ENCODE measurements at regions not wholly inside any gene's neighbourhood (a gene's known extent, or its start where the extent isn't known, plus 50 kb on each side); places are given as distances from the start of the nearest gene placed in this dataset.

- ATAC-seq (ENCODE audit: low read depth in 2 of 2), result no peak
- H3K4me3 Mint-ChIP-seq, result no peak overlapping the region
- DNase-seq, result no peak
- no peaks in the 10 kb centered on the region for H3K36me3 Mint-ChIP-seq
- peaks cover 0 to 30% (median 5%) of the 10 kb centered on the region in 3 donors for H3K27me3 Mint-ChIP-seq
- H3K4me1 Mint-ChIP-seq, result no peaks in the 10 kb centered on the region
- peaks cover 0 to 8% (median 5%) of the 10 kb centered on the region in 7 donors for H3K9me3 Mint-ChIP-seq
- no peak overlapping the region for H3K27ac Mint-ChIP-seq
Observed at GRCh38 chr9:2302606-2303005, 287.5 kb downstream of the SMARCA2 start.

- no peak for DNase-seq
- Mint-ChIP-seq H3K36me3 (no peaks in the 10 kb centered on the region), H3K27me3 (peaks cover 0 to 30% (median 5%) of the 10 kb centered on the region in 3 donors), H3K27ac (no peak overlapping the region), H3K9me3 (peaks cover 0 to 6% (median 4%) of the 10 kb centered on the region in 7 donors), H3K4me3 (no peak overlapping the region), H3K4me1 (no peaks in the 10 kb centered on the region)
- no peak for ATAC-seq (ENCODE audit: low read depth in 2 of 2)
Observed at GRCh38 chr9:2303056-2303455, 287.9 kb downstream of the SMARCA2 start.

GRCh38 chr9:2307480-2307879, 292.3 kb downstream of the SMARCA2 start:
- H3K9me3 Mint-ChIP-seq, result peaks cover 5 to 31% (median 22%) of the 10 kb centered on the region in 7 donors
- H3K27me3 Mint-ChIP-seq, result peaks cover 5 to 12% (median 11%) of the 10 kb centered on the region in 3 donors
- no peak overlapping the region for H3K4me3 Mint-ChIP-seq
- peaks cover 11 to 20% of the 10 kb centered on the region in 2 donors for H3K36me3 Mint-ChIP-seq
- ATAC-seq (ENCODE audit: low read depth in 2 of 2), result no peak
- DNase-seq, result no peak
- no peak overlapping the region for H3K27ac Mint-ChIP-seq
- H3K4me1 Mint-ChIP-seq, result no peaks in the 10 kb centered on the region

- Mint-ChIP-seq H3K27ac (no peak overlapping the region), H3K9me3 (peaks cover 18 to 65% (median 50%) of the 10 kb centered on the region in 7 donors), H3K36me3 (peaks cover 16 to 46% of the 10 kb centered on the region in 2 donors), H3K27me3 (peaks cover 0 to 12% (median 5%) of the 10 kb centered on the region in 3 donors), H3K4me1 (no peaks in the 10 kb centered on the region), H3K4me3 (no peak overlapping the region)
- DNase-seq (no peak), ATAC-seq (ENCODE audit: low read depth in 2 of 2) (no peak)
Observed at GRCh38 chr9:2311920-2312319, 296.8 kb downstream of the SMARCA2 start.

- Mint-ChIP-seq H3K4me3 (no peak overlapping the region), H3K9me3 (peaks cover 18 to 62% (median 52%) of the 10 kb centered on the region in 7 donors), H3K27ac (no peak overlapping the region), H3K27me3 (peaks cover 0 to 12% (median 5%) of the 10 kb centered on the region in 3 donors), H3K4me1 (no peaks in the 10 kb centered on the region), H3K36me3 (peaks cover 16 to 46% of the 10 kb centered on the region in 2 donors)
- no peak for DNase-seq
- ATAC-seq (ENCODE audit: low read depth in 2 of 2), result no peak
Observed at GRCh38 chr9:2313512-2313911, 298.4 kb downstream of the SMARCA2 start.

GRCh38 chr9:2317591-2317990, 302.4 kb downstream of the SMARCA2 start:
- H3K9me3 Mint-ChIP-seq, result peaks cover 14 to 44% (median 34%) of the 10 kb centered on the region in 7 donors

GRCh38 chr9:2319421-2319820, 302.2 kb upstream of the VLDLR start:
- no peak for ATAC-seq (ENCODE audit: low read depth in 2 of 2)
- Mint-ChIP-seq H3K4me3 (no peak overlapping the region), H3K27me3 (peaks cover 0 to 8% (median 5%) of the 10 kb centered on the region in 3 donors), H3K27ac (no peak overlapping the region), H3K36me3 (peaks cover 10 to 20% of the 10 kb centered on the region in 2 donors), H3K9me3 (peaks cover 9 to 28% (median 19%) of the 10 kb centered on the region in 7 donors), H3K4me1 (peaks cover 0 to 2% (median 0%) of the 10 kb centered on the region in 3 donors)
- DNase-seq, result no peak

More at GRCh38 chr9:2317591-2317990, 302.4 kb downstream of the SMARCA2 start:
- Mint-ChIP-seq H3K4me3 (no peak overlapping the region), H3K4me1 (peaks cover 0 to 2% (median 0%) of the 10 kb centered on the region in 3 donors), H3K27ac (no peak overlapping the region), H3K27me3 (peaks cover 0 to 6% (median 0%) of the 10 kb centered on the region in 3 donors), H3K36me3 (peaks cover 10 to 32% of the 10 kb centered on the region in 2 donors)
- DNase-seq, result no peak
- no peak for ATAC-seq (ENCODE audit: low read depth in 2 of 2)

- H3K4me3 Mint-ChIP-seq, result no peak overlapping the region
- ATAC-seq (ENCODE audit: low read depth in 2 of 2), result no peak
- peaks cover 5 to 21% (median 12%) of the 10 kb centered on the region in 7 donors for H3K9me3 Mint-ChIP-seq
- no peak for DNase-seq
- H3K4me1 Mint-ChIP-seq, result peaks cover 0 to 2% (median 0%) of the 10 kb centered on the region in 3 donors
- H3K27me3 Mint-ChIP-seq, result peaks cover 7 to 15% (median 10%) of the 10 kb centered on the region in 3 donors
- no peak overlapping the region for H3K27ac Mint-ChIP-seq
- peaks cover 7 to 14% of the 10 kb centered on the region in 2 donors for H3K36me3 Mint-ChIP-seq
Observed at GRCh38 chr9:2320114-2320513, 301.5 kb upstream of the VLDLR start.

- ATAC-seq (ENCODE audit: low read depth in 2 of 2), result no peak
- Mint-ChIP-seq H3K27me3 (peaks cover 9 to 16% (median 10%) of the 10 kb centered on the region in 3 donors), H3K4me3 (no peak overlapping the region), H3K36me3 (peaks cover 5 to 9% of the 10 kb centered on the region in 2 donors), H3K27ac (no peak overlapping the region), H3K9me3 (peaks cover 4 to 15% (median 7%) of the 10 kb centered on the region in 7 donors), H3K4me1 (peaks cover 0 to 2% (median 0%) of the 10 kb centered on the region in 3 donors)
- no peak for DNase-seq
Observed at GRCh38 chr9:2320632-2321031, 301.0 kb upstream of the VLDLR start.

GRCh38 chr9:2321523-2322148, 300.0 kb upstream of the VLDLR start:
- H3K27ac Mint-ChIP-seq, result no peak overlapping the region
- H3K27me3 Mint-ChIP-seq, result peaks cover 9 to 16% (median 10%) of the 10 kb centered on the region in 3 donors
- no peak for DNase-seq
- peaks cover 0 to 2% (median 0%) of the 10 kb centered on the region in 3 donors for H3K4me1 Mint-ChIP-seq
- no peak for ATAC-seq (ENCODE audit: low read depth in 2 of 2)
- no peak overlapping the region for H3K4me3 Mint-ChIP-seq
- peaks cover 0 to 13% (median 5%) of the 10 kb centered on the region in 7 donors for H3K9me3 Mint-ChIP-seq
- peaks cover 5 to 7% of the 10 kb centered on the region in 2 donors for H3K36me3 Mint-ChIP-seq

- H3K4me3 Mint-ChIP-seq, result no peak overlapping the region
- H3K9me3 Mint-ChIP-seq, result peaks cover 0 to 13% (median 5%) of the 10 kb centered on the region in 7 donors
- no peak for ATAC-seq (ENCODE audit: low read depth in 2 of 2)
- peaks cover 0 to 2% (median 0%) of the 10 kb centered on the region in 3 donors for H3K4me1 Mint-ChIP-seq
- H3K27me3 Mint-ChIP-seq, result peaks cover 9 to 10% (median 10%) of the 10 kb centered on the region in 3 donors
- H3K27ac Mint-ChIP-seq, result no peak overlapping the region
- H3K36me3 Mint-ChIP-seq, result peaks cover 5 to 7% of the 10 kb centered on the region in 2 donors
- no peak for DNase-seq
Observed at GRCh38 chr9:2324742-2325141, 296.8 kb upstream of the VLDLR start.

GRCh38 chr9:2332663-2333062, 288.9 kb upstream of the VLDLR start:
- peaks cover 0 to 11% (median 10%) of the 10 kb centered on the region in 3 donors for H3K27me3 Mint-ChIP-seq
- no peak for DNase-seq
- H3K27ac Mint-ChIP-seq, result no peak overlapping the region
- no peaks in the 10 kb centered on the region for H3K4me1 Mint-ChIP-seq
- H3K36me3 Mint-ChIP-seq, result no peaks in the 10 kb centered on the region
- no peak overlapping the region for H3K4me3 Mint-ChIP-seq
- peaks cover 0 to 7% (median 3%) of the 10 kb centered on the region in 7 donors for H3K9me3 Mint-ChIP-seq
- no peak for ATAC-seq (ENCODE audit: low read depth in 2 of 2)

- DNase-seq (no peak), ATAC-seq (ENCODE audit: low read depth in 2 of 2) (no peak)
- Mint-ChIP-seq H3K4me1 (no peaks in the 10 kb centered on the region), H3K27ac (no peak overlapping the region), H3K27me3 (peaks cover 0 to 15% (median 11%) of the 10 kb centered on the region in 3 donors), H3K9me3 (peaks cover 0 to 4% (median 2%) of the 10 kb centered on the region in 7 donors), H3K36me3 (no peaks in the 10 kb centered on the region), H3K4me3 (no peak overlapping the region)
Observed at GRCh38 chr9:2335260-2335659, 286.3 kb upstream of the VLDLR start.

GRCh38 chr9:2336055-2336454, 285.5 kb upstream of the VLDLR start:
- Mint-ChIP-seq H3K27ac (no peak overlapping the region), H3K9me3 (no peaks in the 10 kb centered on the region), H3K4me1 (no peaks in the 10 kb centered on the region), H3K36me3 (no peaks in the 10 kb centered on the region), H3K4me3 (no peak overlapping the region), H3K27me3 (peaks cover 0 to 15% (median 11%) of the 10 kb centered on the region in 3 donors)
- DNase-seq, result no peak
- no peak for ATAC-seq (ENCODE audit: low read depth in 2 of 2)
